Neuronal stem cell (in vitro differentiated cells): ENCODE measurements at regions not wholly inside any gene's neighbourhood (a gene's known extent, or its start where the extent isn't known, plus 50 kb on each side); places are given as distances from the start of the nearest gene placed in this dataset.
A peak's percentile ranks its signal among the peaks of the same experiment; 100 is the strongest.

Experiments used
- DNase-seq: peaks from one replicate; pipeline ENCODE4 v3.0.0-alpha.2; 2013; ENCODE audit warnings: low spot score
- H2AFZ ChIP-seq: one replicate; pipeline ENCODE4 v1.6.1; 2013; ENCODE audit warnings: mild to moderate bottlenecking, low read length, inconsistent platforms
- H2AK5ac ChIP-seq: 2 replicates; pipeline ENCODE4 v1.6.1; 2013; ENCODE audit warnings: low read depth, mild to moderate bottlenecking, inconsistent platforms, low read length, moderate library complexity, mixed read lengths
- H2BK120ac ChIP-seq: 2 replicates; pipeline ENCODE4 v1.6.1; 2013; ENCODE audit warnings: low read depth, mild to moderate bottlenecking, inconsistent platforms, low read length, moderate library complexity, mixed read lengths
- H2BK12ac ChIP-seq: one replicate; pipeline ENCODE4 v1.6.1; 2013; ENCODE audit warnings: low read length, inconsistent platforms
- H2BK15ac ChIP-seq: 2 replicates; pipeline ENCODE4 v1.6.1; 2013; ENCODE audit warnings: mild to moderate bottlenecking, low read length, inconsistent platforms, mixed read lengths
- H2BK5ac ChIP-seq: one replicate; pipeline ENCODE4 v1.6.1; 2013; ENCODE audit warnings: inconsistent platforms, mild to moderate bottlenecking, low read length, moderate library complexity
- H3K14ac ChIP-seq: one replicate; pipeline ENCODE4 v1.6.1; 2013; ENCODE audit warnings: low read length, inconsistent platforms
- H3K18ac ChIP-seq: 2 replicates; pipeline ENCODE4 v1.6.1; 2013; ENCODE audit warnings: low read length, inconsistent platforms
- H3K23ac ChIP-seq: 2 replicates; pipeline ENCODE4 v1.6.1; 2013; ENCODE audit warnings: low read depth, mild to moderate bottlenecking, mixed read lengths, low read length, inconsistent platforms; ENCODE audit not compliant: poor library complexity
- H3K27ac ChIP-seq: replicated peaks from 3 replicates; pipeline ENCODE4 v1.5.1; 2013; ENCODE audit warnings: low read length, inconsistent platforms
- H3K27me3 ChIP-seq, 3 experiments: 2 replicates each; pipeline ENCODE4 v1.6.1; 2013; ENCODE audit warnings: low read length in 3 of 3, mild to moderate bottlenecking in 2 of 3, inconsistent platforms in 1 of 3, low read depth in 1 of 3, mixed read lengths in 1 of 3, moderate library complexity in 1 of 3; ENCODE audit not compliant: control insufficient read depth in 3 of 3, insufficient read depth in 3 of 3
- H3K36me3 ChIP-seq, 2 donors: replicated peaks in 1 of 2; 2 replicates each; pipeline ENCODE4 v1.6.1; 2013; ENCODE audit warnings: low read length in 2 of 2; ENCODE audit not compliant: control insufficient read depth in 2 of 2, insufficient read depth in 2 of 2
- H3K4ac ChIP-seq: 2 replicates; pipeline ENCODE4 v1.6.1; 2013; ENCODE audit warnings: inconsistent platforms, mild to moderate bottlenecking, low read length, moderate library complexity
- H3K4me1 ChIP-seq, 2 donors: 1 replicate in 1 of 2; 2 replicates in 1 of 2; pipeline ENCODE4 v1.6.1; 2013; ENCODE audit warnings: low read length in 2 of 2, low read depth in 1 of 2; ENCODE audit not compliant: control insufficient read depth in 2 of 2, insufficient read depth in 1 of 2
- H3K4me2 ChIP-seq: one replicate; pipeline ENCODE4 v1.6.1; 2013; ENCODE audit warnings: mild to moderate bottlenecking, low read length, inconsistent platforms; ENCODE audit not compliant: insufficient read depth, poor library complexity, severe bottlenecking
- H3K4me3 ChIP-seq, 2 donors: 2 replicates each; pipeline ENCODE4 v1.5.1; 2013; ENCODE audit warnings: low read length in 2 of 2, mild to moderate bottlenecking in 2 of 2, inconsistent platforms in 1 of 2, moderate library complexity in 1 of 2
- H3K79me1 ChIP-seq: one replicate; pipeline ENCODE4 v1.6.1; 2013; ENCODE audit warnings: low read depth, mild to moderate bottlenecking, inconsistent platforms, low read length, moderate library complexity
- H3K9ac ChIP-seq: one replicate; pipeline ENCODE4 v1.6.1; 2013; ENCODE audit warnings: mild to moderate bottlenecking, low read depth, low read length, inconsistent platforms; ENCODE audit not compliant: poor library complexity
- H3K9me3 ChIP-seq, 2 donors: replicated peaks in 1 of 2; 2 replicates each; pipeline versions ENCODE3 to v1.6.1; 2013; ENCODE audit warnings: low read length in 2 of 2, mild to moderate bottlenecking in 2 of 2, inconsistent platforms in 1 of 2, low read depth in 1 of 2, mixed read lengths in 1 of 2, moderate library complexity in 1 of 2; ENCODE audit not compliant: control insufficient read depth in 2 of 2, insufficient read depth in 1 of 2
- H4K8ac ChIP-seq: one replicate; pipeline ENCODE4 v1.6.1; 2013; ENCODE audit warnings: low read depth, mild to moderate bottlenecking, inconsistent platforms, low read length, moderate library complexity
- H4K91ac ChIP-seq: one replicate; pipeline ENCODE4 v1.6.1; 2013; ENCODE audit warnings: low read length, low read depth, mild to moderate bottlenecking, inconsistent platforms; ENCODE audit not compliant: poor library complexity
- WGBS, 2 donors: extraction: QIAGEN DNeasy Blood & Tissue Kit; methylation state at CpG; one replicate each; pipeline ENCODE4 v1.1.7; 2013; ENCODE audit warnings: missing lambda C conversion rate in 2 of 2, mixed read lengths in 1 of 2; ENCODE audit not compliant: insufficient read length in 2 of 2, insufficient replicate concordance in 1 of 2; ENCODE audit errors: extremely low coverage in 2 of 2; 5-methylcytosine and 5-hydroxymethylcytosine counted together

- H3K9me3 ChIP-seq: no peaks in the 10 kb centered on the region
- H3K27me3 ChIP-seq: no peaks in the 10 kb centered on the region
- no peak overlapping the region for H2AFZ ChIP-seq
- no peak overlapping the region for H3K18ac ChIP-seq
- no peak overlapping the region for H3K4me2 ChIP-seq
- H3K79me1 ChIP-seq: no peaks in the 10 kb centered on the region
- H4K8ac ChIP-seq: no peak overlapping the region
- H2BK5ac ChIP-seq: no peak overlapping the region
- no peak overlapping the region for H3K9ac ChIP-seq
- peaks cover 0 to 7% of the 10 kb centered on the region in 2 donors for H3K4me1 ChIP-seq
- no peak overlapping the region for H2AK5ac ChIP-seq
- no peak overlapping the region for H3K14ac ChIP-seq
- H2BK15ac ChIP-seq: no peak overlapping the region
- H3K27ac ChIP-seq: no peak overlapping the region
- no CpG with 5 or more reads among the region's 2 CpGs for WGBS, 2 donors
- DNase-seq: no peak
- H3K4me3 ChIP-seq: no peak overlapping the region
- H3K23ac ChIP-seq: no peak overlapping the region
- no peak overlapping the region for H2BK12ac ChIP-seq
- no peak overlapping the region for H3K4ac ChIP-seq
- no peak overlapping the region for H2BK120ac ChIP-seq
- no peaks in the 10 kb centered on the region for H3K36me3 ChIP-seq
- no peak overlapping the region for H4K91ac ChIP-seq
These were observed 1132.2 kb downstream of the FAT4 start for GRCh38 chr4:126446917-126447316.

GRCh38 chr4:126448086-126448845 is 1133.5 kb downstream of the FAT4 start:
- no peak overlapping the region for H3K27ac ChIP-seq
- no peak overlapping the region for H2AK5ac ChIP-seq
- H2BK120ac ChIP-seq: no peak overlapping the region
- H2BK5ac ChIP-seq: no peak overlapping the region
- no peaks in the 10 kb centered on the region for H3K27me3 ChIP-seq
- no peak overlapping the region for H3K4me2 ChIP-seq
- no peak overlapping the region for H3K14ac ChIP-seq
- H4K91ac ChIP-seq: no peak overlapping the region
- no peaks in the 10 kb centered on the region for H3K36me3 ChIP-seq
- H3K9me3 ChIP-seq: no peaks in the 10 kb centered on the region
- H3K4me1 ChIP-seq: peaks cover 0 to 7% of the 10 kb centered on the region in 2 donors
- peak overlapping the region; percentile 3 for H2AFZ ChIP-seq
- no peaks in the 10 kb centered on the region for H3K79me1 ChIP-seq
- no peak overlapping the region for H3K4ac ChIP-seq
- DNase-seq: no peak
- WGBS, 2 donors: no CpG with 5 or more reads among the region's 7 CpGs
- H3K18ac ChIP-seq: no peak overlapping the region
- no peak overlapping the region for H2BK12ac ChIP-seq
- H3K4me3 ChIP-seq: no peak overlapping the region
- no peak overlapping the region for H2BK15ac ChIP-seq
- no peak overlapping the region for H3K9ac ChIP-seq
- no peak overlapping the region for H3K23ac ChIP-seq
- H4K8ac ChIP-seq: no peak overlapping the region

- WGBS, 2 donors: no CpG with 5 or more reads among the region's 2 CpGs
- Histone ChIP-seq H3K4me1 (peaks cover 0 to 7% of the 10 kb centered on the region in 2 donors), H2BK5ac (no peak overlapping the region), H2BK12ac (no peak overlapping the region), H3K4me3 (no peak overlapping the region), H3K4me2 (no peak overlapping the region), H3K18ac (no peak overlapping the region), H3K27ac (no peak overlapping the region), H3K36me3 (no peaks in the 10 kb centered on the region), H3K27me3 (no peaks in the 10 kb centered on the region), H2AK5ac (no peak overlapping the region), H2BK15ac (no peak overlapping the region), H2BK120ac (no peak overlapping the region), H3K23ac (no peak overlapping the region), H3K14ac (no peak overlapping the region), H3K79me1 (no peaks in the 10 kb centered on the region), H3K9ac (no peak overlapping the region), H2AFZ (peak overlapping the region; percentile 55), H4K8ac (no peak overlapping the region), H3K4ac (no peak overlapping the region), H3K9me3 (no peaks in the 10 kb centered on the region), H4K91ac (no peak overlapping the region)
- no peak for DNase-seq
These were observed 1136.6 kb downstream of the FAT4 start for GRCh38 chr4:126451237-126451873.

- Histone ChIP-seq H3K9me3 (no peaks in the 10 kb centered on the region), H4K91ac (no peak overlapping the region), H3K4ac (no peak overlapping the region), H3K9ac (no peak overlapping the region), H3K27ac (no peak overlapping the region), H2AFZ (no peak overlapping the region), H3K27me3 (no peaks in the 10 kb centered on the region), H2BK5ac (no peak overlapping the region), H2BK120ac (no peak overlapping the region), H3K18ac (no peak overlapping the region), H2AK5ac (no peak overlapping the region), H2BK12ac (no peak overlapping the region), H3K79me1 (no peaks in the 10 kb centered on the region), H3K14ac (no peak overlapping the region), H3K4me3 (no peak overlapping the region), H3K36me3 (no peaks in the 10 kb centered on the region), H3K4me1 (no peaks in the 10 kb centered on the region), H2BK15ac (no peak overlapping the region), H3K4me2 (no peak overlapping the region), H3K23ac (no peak overlapping the region), H4K8ac (no peak overlapping the region)
- no CpG with 5 or more reads among the region's 4 CpGs for WGBS, 2 donors
- no peak for DNase-seq
These were observed 1141.1 kb downstream of the FAT4 start for GRCh38 chr4:126455865-126456264.
